DMS79 treated with DMSO at 0.1 percent for 48 hours (cell line): ENCODE measurements at regions not wholly inside any gene's neighbourhood (a gene's known extent, or its start where the extent isn't known, plus 50 kb on each side); places are given as distances from the start of the nearest gene placed in this dataset.

ENCODE experiments used
- DNase-seq: peaks from one replicate; lab custom pipeline; 2025; lab: John Stamatoyannopoulos, UW

DNA sequence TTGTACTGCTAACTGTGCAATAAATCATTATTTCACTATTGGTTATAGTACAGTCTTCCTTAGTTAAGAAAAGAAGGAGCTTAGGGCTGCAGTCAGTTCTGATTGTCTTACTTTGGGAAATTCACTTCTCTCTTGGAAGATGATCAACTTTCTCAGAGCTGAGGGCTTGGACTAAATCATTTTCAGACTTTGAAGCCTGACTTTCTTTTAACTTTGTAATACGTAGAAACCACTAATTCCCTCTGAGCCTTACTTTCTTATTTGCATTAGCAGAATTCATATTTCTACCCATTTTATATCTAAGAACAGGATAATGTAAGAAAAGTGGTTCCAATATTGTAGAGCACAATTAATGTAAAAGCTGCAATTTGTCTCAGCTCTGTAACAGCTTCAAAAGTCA, 386.4 kb downstream of the TRIB2 start:
- DNase-seq = no peak

- no peak for DNase-seq
Observed at GRCh38 chr2:13103778-13104493, 387.2 kb downstream of the TRIB2 start.

DNA sequence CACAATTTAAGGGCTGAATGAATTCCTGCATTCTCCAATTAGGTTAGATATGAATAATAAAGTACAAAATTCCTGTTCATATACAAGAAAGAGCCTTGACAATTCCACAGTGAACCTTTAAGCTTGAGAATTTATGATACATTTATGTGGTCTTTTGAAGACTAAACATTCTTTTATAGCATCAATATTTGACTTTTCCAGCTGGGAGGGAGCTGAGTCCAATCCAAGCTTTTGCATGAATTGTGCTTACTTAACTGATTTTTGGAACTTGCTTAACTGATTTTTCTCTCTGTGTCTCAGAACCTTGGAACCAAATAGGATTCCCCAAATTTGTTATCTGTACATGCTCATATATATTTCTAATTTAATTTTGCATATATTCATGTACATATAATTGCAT, 388.0 kb downstream of the TRIB2 start:
- DNase-seq = no peak

- no peak for DNase-seq
Observed at GRCh38 chr2:13106302-13106701, 389.6 kb downstream of the TRIB2 start.

DNA sequence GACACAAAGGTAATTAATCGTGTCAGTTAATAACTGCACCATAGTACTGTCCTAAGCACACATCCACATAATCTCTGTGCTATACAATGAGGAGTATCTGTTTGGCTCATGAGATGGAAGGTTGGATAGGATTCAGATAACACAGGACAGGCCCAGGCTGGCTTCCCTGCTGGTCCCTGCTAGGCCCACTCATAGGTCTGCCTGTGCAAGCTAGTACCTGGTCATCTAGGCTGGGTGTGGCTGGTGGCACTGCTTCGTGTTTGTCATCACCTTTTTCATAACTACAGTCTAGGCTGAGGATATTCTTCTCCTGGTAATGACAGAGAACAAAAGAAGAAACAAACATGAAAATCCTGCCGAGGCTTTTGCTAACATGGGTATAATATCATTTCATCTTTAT, 392.8 kb downstream of the TRIB2 start:
- DNase-seq = no peak

- no peak for DNase-seq
Observed at GRCh38 chr2:13110825-13111224, 394.1 kb downstream of the TRIB2 start.

- no peak for DNase-seq
Observed at GRCh38 chr2:13113002-13113401, 396.3 kb downstream of the TRIB2 start.

DNA sequence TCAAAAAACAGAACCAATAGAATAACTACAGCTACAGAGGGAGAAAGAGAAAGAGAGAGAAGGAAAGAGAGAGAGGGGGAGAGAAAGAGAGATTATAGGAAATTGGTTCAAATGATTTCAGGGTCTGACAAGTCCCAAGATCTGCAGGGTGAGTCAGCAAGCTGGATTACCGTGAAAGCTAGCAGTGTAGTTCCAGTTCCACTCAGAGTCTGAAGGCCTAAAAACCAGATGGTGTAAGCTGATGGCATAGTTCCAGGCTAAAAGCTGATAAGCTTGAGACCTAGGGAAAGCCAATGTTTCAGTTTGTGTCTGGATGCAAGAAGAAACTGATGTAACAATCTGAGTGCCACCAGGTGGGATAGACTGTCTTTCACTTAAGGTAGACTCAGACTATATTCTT, 397.7 kb downstream of the TRIB2 start:
- DNase-seq = no peak

DNA sequence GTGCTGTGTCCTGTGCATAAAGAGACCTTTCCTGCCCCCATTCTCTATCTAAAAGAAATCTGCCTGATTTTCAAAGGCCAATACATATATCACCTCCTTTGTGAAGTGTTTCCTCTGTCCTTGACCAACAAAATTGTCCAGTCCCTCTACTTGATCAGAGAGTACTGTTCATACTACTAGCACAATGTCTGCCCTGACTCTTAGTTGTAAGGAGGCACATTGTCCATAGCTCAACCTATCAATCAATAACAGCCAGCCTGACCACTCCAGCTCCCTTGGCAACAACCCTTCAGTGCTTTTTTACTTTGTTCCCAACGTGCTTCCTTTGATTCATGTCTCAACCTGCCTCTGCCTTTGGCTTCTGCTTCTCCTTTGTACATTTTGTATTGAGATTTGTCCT, 398.9 kb downstream of the TRIB2 start:
- no peak for DNase-seq

GRCh38 chr2:13121096-13121495, 404.4 kb downstream of the TRIB2 start:
- DNase-seq = no peak

GRCh38 chr2:13128139-13128538, 411.4 kb downstream of the TRIB2 start:
- no peak for DNase-seq

GRCh38 chr2:13135369-13135768, 418.6 kb downstream of the TRIB2 start:
- DNase-seq = no peak

DNA sequence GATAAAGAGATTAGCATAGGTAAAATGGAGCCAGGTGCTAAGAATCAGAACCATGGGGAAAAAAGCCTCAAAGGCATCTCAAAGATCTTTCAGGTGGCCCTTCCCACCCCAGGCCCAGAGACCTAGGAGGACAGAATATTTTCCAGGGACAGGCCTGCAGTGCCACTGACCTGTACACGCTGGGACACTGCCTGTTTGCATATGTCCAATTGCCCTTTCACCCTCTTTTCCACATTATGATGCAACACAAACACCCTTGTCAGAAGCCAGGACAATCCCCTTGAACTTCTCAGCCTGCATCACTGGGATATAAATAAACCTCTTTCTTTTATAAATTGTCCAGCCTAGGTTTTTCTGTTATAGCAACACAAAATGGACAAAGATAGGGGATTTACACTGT, 419.1 kb downstream of the TRIB2 start:
- no peak for DNase-seq

GRCh38 chr2:13137679-13138078, 420.9 kb downstream of the TRIB2 start:
- no peak for DNase-seq

DNA sequence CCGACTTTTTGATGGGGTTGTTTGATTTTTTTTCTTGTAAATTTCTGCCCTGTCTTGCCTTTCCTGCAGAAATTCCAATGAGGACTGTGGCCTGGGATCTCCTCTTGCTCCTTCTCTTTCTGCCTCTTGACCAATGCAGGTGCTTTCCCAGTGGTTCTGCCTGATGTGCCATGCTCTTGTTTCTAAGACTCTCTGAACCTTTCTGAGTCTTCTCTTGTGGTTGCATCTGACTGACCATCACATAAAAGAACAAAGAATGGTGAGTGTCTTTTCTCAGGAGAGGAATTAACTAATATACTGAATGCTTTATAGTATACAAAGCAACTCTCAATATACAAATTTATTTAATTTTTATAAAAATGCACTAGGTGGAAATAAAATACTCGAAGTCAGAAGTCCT, 424.6 kb downstream of the TRIB2 start:
- no peak for DNase-seq

DNA sequence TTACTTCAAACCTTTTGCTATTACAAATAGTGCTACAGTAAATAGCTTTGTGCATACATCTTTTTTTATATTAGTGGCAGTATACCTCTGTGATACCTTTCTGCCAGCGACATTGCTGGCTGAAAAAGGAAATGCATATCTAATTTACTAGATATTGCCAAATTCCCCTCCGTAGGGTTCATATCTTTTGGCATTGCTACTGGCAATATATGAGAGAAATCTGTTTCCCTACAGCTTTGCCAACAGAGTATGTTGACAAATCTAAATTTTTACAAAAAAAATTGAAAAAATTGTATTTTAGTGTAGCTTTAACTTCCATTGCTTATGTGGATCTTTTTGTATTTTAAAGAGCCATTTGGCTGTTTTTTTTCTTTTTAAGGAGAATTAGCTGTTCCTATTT, 426.7 kb downstream of the TRIB2 start:
- no peak for DNase-seq

DNA sequence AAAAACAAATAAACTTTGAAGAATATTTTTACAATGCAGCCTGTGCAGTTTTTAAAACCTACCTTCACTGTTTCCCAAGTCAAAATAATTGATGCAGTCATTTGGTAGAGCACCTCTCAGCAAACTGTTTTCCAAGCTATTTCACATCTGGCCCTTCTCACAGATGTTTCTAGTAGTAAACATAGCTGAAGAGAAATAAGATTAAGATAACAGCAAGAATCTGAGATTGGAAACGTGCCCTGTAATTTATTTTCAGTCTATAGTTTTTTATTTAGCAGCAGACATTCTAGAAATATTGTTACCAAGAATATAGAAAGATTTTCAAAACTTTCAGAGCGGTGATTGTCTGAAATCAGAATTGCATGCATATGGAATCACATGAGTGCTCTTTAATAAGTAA, 440.2 kb downstream of the TRIB2 start:
- no peak for DNase-seq

DNA sequence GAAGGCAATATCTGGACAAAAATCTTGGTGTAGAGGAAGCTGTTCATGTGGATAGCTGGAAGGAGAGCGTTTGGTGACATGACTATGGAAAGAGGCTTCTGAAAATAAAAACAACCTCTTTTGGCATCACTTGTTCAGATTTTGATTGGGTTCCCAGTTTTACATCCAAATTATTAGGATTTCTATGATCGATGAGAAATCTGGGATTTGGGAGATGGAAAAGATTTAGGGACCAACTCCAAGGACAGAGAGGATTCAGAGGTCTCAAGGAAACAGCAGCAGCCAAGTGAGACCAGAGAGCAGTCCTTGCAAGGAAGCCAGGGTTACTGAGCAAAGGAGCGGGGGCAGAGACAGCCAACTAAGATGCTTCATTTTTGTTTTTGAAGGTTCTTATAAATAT, 441.7 kb downstream of the TRIB2 start:
- DNase-seq = no peak

DNA sequence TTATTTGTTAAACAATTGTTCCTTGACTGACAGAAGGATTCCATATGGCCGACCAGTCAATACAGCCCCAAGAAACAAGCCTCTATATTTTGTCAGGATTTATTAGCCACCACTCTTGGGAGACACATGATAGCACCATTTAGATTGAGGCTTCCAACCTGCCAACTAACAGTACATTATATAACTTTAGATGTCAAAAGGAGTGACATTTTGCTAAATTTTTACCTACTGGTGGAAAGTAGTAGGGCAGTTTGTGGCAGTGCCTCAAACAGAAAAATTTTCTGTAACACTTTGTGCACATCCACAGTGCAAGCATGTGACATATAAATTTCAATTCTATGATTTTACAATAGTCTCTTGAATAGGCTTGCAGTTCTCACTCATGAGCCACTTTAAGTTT, 464.0 kb downstream of the TRIB2 start:
- no peak for DNase-seq

- DNase-seq = no peak
Observed at GRCh38 chr2:13193075-13193474, 476.3 kb downstream of the TRIB2 start.

DNA sequence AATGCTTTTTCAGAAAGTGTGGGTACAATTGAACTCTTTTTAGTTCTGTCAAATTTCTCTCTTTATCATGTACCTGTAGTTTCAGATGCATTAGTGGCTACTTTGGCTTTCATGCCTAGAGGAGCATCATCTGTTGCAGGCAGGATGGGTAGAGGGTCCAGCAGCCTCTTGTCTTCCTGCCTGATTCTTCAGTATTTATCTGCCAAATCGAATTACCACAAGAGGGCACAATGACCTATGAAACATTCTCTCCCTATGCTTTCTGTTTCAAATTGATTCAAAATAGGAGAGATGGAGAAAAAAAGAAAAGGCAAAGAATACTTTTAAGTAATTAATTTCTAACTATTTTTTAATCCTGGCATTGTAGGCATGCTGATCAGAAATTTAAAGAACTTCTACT, 477.2 kb downstream of the TRIB2 start:
- DNase-seq = peak; percentile 6

DNA sequence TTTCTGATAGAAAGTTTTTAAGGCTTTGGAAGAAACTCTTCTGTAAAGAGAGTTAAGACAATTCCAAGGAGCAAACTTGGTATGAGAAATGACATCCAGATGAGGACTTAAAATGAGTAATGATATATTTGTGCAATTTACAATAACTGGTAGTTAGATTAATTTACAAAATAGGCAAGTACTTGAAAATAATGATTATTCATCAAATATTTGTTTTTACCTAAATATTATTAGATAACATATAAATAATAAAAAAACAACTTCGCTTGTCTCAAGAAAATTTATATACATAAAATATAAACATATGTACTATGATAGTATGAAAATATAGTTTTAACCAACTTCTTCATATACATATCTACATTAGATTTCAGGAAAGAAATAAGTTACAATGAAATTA, 478.5 kb downstream of the TRIB2 start:
- no peak for DNase-seq

DNA sequence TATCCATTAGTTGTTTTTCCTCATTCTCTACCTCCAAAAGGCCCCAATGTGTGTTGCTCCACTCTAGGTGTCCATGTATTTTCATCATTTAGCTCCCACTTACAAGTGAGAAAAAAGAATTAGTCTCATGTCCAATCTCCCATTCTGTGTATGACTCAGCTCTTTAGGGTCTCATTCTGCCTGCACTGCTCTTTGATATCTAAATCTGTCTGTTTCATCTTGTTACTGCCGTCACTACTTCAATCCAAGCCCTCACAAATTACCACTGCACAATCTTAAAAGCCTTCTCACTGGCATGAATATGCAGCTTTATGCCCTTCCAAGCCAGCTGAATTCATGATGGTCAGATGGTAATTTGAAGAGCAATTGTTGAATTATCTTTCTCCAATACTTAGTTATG, 480.5 kb downstream of the TRIB2 start:
- DNase-seq = no peak

DNA sequence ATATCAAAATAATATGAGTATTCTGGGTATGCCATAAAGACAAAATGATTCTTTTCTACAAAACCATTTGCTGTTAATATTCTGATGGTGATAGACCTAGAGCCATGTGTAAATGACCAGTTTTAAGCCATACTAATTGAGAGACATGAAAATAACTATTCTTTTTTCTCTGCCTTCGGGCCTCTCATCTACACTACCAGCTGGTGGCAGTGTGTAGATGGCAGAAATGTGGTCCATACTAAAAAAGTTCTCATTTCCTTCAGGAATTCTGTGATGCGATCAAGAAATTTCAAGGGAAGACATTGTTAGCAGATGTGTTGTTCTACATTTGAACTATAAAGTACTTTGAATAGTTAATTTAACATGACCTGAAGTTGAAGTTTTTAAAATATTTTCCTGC, 485.2 kb downstream of the TRIB2 start:
- no peak for DNase-seq

GRCh38 chr2:13212115-13212514, 495.4 kb downstream of the TRIB2 start:
- DNase-seq = no peak
